GM21737 (cell line): ENCODE measurements at regions not wholly inside any gene's neighbourhood (a gene's known extent, or its start where the extent isn't known, plus 50 kb on each side); places are given as distances from the start of the nearest gene placed in this dataset.
"Not testable (repeated sequence)": the region's sequence is repeated elsewhere in the genome, so short reads cannot be mapped to it uniquely, and the experiment has no call there.

Source experiments
- ATAC-seq: cut with Tn5 transposase; IDR thresholded peaks from one replicate; pipeline ENCODE4 v1.9.1; 2021; ENCODE audit warnings: mild to moderate bottlenecking, moderate library complexity; ENCODE audit not compliant: unreplicated experiment

DNA sequence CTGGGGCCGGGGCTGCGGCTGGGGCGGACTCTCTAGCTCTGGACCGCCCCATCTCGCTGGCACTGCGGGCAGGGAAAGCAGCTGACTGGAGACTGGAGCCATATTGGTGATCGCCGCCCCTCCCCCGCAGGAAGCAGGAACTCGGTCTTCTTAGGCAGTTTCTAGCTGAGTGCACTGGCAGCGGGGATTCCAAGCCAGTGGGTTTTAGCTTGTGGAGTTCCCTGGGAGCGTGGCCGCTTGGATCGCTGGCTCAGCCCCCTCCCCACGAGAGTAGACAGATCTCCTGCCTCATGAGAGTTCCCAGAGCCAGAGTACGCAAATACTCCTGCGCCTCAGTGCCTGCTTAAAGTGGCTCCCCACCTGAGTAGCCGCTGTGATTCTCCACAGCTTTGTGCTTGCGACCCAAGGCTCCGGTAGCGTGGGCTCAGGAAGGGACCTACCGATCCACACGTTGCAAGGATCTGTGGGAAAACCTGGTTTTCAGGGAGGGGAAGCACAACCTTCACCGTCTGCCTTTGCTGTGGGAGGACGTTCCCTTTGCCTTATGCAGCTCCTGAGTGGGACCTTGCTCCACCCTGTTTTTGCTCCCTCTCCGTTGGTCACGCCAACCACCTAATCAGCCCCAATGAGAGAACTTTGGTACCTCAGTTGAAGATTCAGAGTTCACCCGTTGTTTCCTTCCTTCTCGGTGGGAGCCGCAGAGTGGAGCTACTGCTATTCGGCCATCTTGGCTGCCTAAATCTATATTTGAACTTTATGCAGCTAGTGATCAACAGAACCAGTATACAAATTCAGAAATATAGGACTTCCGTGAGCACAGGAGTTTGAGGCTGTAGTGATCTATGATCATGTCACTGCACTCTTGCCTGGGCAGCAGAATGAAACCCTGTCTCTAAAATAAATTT is 803.9 kb upstream of the PCDH10 start:
- ATAC-seq, result no peak

DNA sequence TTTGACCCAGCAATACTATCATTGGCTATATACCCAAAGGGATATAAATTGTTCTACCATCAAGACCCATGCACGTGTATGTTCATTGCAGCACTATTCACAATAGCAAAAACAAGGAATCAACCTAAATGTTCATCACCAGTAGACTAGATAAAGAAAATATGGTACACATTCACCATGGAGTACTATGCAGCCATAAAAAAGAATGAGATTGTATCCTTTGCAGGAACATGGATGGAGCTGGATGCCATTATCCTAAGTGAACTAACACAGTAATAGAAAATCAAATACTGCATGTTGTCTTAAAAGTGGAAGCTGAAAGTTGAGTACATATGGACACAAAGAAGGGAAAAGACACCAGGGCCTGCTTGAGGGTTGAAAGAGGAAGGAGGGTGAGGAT is 803.1 kb upstream of the PCDH10 start:
- no peak for ATAC-seq

DNA sequence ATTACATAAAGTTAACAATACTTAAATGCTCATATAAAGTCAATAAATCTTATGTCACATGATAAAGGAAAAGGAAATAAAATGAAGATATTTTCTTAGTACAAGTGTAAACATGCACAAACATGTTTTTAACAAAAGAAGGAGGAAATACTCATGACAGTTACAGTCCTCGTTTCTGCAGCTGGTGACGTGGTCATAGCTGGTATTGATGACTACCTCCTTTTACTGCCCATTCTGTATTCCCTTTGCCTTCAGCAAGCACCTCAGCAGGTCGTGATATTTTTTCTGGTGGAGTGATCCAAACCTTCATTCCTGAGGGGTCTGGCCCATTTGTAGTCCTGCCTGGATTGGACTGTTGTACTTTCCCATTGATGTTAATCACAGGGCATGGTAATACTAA is 797.5 kb upstream of the PCDH10 start:
- ATAC-seq, result not testable (repeated sequence)

DNA sequence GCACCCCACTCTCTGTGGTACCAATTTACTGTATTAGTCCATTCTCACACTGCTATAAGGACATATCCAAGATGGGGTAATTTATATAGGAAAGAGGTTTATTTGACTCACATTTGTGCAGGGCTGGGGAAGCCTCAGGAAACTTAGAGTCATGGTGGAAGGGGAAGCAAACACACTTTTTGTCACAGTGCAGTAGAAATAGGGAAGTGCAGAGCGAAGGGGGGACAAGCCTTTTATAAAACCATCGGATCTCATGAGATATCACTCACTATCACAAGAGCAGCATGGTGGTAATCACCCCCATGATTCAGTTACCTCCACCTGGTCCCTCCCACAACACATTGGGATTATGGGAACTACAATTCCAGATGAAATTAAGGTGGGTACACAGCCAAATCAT is 766.9 kb upstream of the PCDH10 start:
- ATAC-seq, result no peak

DNA sequence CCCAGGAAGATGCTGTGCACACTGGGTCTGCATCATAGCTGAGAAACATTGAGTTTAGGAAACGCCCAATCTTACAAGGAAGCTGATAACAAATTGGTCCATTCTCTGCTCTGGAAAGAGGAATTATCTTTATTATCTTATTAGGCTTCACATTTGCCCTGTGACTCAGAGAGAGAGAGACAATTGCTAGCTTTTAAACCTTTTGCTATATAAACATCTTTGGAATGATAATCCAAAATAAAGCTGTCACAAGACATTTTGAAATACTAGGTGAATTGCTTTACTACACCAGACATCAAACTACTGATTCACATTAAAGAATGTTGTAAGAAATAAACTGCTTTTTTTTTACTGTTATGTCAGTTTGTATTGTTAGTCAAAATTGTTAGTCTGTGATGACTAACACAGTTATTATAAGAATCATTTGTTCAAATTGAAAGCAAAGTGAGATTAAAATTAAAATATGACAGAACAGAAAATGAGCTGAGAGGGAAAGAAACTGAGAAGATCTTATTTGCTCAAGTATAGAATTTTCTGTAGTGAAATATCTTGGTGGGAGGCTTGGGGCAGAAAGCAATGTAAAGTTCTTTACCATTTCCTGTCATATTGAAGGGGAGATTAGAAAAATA is 765.4 kb upstream of the PCDH10 start:
- no peak for ATAC-seq

DNA sequence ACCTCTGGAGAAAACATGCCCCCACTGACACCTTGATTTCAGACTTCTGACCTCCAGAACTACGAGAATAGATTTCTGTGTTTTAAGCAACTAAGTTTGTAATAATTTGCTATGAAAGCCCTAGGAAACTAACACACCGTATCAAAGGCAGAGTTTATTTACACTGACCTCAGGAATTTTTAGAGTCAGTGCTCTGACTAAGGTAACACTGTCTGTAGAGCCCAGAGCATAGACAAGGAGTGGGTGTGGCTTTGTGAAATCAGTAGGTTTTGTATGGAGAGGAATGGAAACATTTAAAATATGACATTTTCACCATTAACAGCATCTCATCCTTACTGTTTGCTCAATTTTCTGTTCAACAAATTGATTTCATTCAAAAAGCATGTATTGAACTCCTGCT is 764.4 kb upstream of the PCDH10 start:
- no peak for ATAC-seq

DNA sequence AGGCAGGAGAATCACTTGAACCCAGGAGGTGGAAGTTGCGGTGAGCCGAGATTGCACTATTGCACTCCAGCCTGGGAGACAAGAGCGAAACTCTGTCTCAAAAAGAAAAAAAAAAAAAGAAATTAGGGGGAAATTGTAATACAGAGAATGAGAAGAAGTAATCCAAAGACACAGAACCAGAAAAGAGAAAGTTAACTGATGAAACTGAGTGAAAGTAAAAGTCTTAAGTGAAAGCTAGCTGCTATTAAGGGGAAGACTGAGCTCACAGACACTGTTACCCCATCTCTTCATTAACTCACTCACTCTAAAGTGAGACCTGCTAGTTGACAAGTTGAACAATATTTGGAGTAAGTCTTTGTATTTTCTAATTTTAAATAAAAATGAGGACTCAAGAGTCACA is 763.0 kb upstream of the PCDH10 start:
- no peak for ATAC-seq

DNA sequence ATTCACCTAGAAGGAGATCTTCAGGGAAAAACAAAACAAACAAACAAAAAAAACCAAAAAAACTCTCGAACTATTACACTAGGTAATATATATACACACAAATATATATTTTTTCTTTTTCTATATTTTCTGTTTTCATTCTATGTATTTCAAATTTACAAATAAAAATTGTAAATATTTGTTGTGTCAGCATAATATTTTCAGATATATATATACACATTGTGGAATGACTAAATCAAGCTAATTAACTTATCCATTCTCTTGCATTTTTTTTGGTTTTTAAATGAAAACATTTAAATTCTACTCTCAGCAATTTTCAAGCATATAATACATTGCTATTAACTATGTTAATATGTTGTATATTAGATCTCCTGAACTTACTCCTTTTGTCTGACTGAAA is 762.0 kb upstream of the PCDH10 start:
- no peak for ATAC-seq

DNA sequence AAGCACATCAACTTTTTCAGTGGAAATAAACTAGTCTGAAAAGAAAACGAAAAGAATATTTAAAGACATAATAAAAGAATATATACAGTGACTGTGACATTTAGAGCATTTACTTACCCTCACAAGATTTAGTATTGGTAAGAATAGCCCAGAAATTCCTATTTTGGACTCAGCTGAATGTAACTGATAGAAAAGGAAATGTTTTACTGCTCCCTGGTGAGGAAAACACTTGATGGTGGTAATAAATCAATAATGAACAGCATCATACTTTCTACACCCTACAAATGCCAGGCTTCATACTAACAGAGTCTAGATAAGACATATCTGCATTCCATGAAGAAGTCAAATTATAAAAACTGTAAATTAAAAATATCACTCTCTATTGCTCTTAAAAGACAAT is 753.5 kb upstream of the PCDH10 start:
- no peak for ATAC-seq

DNA sequence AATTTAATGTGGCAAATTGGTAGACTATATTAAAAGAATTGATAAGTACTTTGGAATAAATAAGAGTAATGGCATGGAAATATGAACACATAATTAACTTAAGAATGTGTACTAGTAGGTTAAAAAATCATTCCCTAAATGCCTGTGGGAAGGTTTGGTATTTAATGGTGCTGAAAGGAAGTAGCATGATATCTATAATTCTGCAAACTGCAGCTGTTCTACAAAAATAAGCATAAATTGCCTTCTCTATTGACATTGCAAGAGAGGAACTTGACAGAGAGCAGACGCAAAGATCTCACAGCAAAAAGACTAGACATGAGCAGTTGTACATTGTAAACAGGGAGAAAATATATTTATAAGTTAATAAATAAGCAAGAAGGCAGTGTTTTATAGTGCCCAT is 752.5 kb upstream of the PCDH10 start:
- ATAC-seq, result no peak

DNA sequence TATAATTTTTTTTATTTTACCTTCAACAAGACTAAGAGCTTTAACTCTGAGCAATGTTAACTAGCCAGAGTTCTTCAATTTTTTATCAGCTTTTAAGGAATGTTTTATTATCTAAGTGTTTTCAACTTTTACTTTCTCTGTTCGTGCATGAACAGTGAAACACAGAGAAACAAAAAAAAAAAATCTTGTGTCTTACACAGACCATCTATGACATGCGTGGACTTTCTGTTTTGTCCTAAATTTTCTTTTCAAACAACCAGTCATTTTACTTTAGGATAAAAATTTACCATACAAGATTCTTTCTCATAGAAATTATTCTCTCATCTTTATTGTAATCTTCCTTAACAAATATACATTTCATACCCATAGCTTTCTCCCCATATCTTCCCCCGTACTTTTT is 731.9 kb upstream of the PCDH10 start:
- no peak for ATAC-seq

DNA sequence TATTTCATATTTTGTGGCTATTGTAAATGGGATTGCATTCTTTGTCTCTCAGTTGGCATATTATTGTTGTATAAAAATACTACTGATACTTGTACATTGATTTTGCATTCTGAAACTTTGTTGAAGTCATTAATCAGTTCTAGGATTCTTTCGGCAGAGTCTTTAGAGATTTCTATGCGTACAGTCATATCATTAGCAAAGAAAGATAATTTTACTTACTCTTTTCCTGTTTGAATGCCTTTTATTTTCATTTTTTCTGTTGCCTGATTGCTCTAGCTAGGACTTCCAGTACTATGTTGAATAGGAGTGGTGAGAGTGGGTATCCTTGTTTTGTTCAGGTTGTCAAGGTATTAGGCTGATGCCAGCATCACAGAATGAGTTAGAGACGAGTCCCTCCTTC is 722.0 kb upstream of the PCDH10 start:
- no peak for ATAC-seq

DNA sequence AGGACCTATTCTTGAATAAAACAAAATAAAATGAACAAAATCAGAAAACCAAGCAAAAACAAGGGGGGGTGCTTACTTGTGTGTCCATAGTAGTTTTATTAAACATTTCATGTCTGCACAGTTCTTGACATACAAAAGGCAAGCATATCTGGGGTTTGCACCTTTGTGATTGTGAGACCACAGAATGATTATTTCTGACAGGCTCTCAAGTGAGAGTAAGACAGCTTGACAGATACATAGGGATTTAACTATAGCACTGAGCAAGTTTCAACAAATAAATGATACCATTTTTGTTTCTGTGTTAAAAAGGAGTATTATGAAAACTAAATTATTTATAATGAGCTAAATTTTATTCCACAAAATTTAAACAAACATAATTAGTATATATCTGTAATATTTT is 712.0 kb upstream of the PCDH10 start:
- ATAC-seq, result no peak

DNA sequence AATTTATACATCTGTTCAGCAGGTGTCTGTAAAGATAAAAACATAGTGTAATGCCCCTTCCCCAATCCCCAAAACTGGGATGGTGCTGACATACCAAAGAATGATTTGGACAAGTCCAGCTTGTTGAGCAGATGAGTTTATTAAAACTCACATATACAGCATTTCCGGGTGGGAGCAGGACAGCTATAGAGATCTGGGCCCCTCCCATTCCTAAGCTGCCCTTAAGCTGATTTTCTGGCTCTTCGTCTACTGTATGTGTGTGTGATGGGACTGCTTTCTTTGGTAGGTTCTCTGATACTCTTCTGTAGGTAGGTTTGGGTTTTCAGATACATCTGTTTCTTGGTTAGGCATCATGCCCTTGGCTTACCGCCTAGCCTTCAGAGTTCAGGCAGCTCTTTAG is 703.7 kb upstream of the PCDH10 start:
- no peak for ATAC-seq

DNA sequence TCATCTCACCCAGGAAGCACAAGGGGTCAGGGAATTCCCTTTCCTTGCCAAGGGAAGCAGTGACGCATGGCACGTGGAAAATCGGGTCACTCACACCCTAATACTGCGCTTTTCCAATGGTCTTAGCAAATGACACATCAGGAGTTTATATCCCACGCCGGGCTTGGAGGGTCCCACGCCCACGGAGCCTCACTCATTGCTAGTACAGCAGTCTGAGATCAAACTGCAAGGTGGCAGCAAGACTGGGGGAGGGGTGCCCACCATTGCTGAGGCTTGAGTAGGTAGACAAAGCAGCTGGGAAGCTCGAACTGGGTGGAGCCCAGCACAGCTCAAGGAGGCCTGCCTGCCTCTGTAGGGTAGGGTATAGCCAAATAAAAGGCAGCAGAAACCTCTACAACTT is 691.1 kb upstream of the PCDH10 start:
- ATAC-seq, result not testable (repeated sequence)

DNA sequence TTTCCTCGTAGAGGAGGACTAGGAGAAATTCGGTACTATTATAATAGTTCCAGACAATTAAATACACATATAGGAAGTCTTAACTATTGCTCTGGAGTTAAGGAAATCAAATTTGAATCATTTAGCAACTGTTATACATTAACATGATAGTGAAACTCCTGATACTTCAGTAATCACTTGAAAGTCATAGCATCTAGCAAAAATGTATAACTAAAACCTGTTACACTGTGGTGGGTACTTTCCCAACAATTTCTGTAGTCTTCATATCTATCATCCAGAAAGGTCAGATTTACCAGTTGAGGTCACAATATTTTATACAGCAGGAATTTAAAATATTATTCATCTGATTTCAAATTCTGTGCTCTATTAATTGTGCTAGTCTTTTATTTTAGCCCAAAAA is 669.6 kb upstream of the PCDH10 start:
- no peak for ATAC-seq

DNA sequence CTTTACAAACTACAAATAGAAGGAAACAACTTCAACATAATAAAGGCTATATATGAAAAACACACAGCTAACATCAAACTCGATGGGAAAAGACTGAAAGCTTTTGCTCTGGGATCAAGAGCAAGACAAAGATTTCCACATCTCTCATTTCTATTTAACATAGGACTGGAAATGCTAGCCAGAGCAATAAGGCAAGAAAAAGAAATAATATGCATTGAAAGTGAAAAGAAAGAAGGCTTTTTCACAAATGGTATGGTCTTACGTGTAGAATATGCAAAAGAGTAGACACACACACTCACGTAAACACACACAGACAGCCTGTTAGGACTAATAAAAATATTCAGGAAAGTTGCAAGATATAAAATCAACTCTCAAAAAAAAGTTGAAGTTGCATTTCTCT is 660.5 kb upstream of the PCDH10 start:
- no peak for ATAC-seq

DNA sequence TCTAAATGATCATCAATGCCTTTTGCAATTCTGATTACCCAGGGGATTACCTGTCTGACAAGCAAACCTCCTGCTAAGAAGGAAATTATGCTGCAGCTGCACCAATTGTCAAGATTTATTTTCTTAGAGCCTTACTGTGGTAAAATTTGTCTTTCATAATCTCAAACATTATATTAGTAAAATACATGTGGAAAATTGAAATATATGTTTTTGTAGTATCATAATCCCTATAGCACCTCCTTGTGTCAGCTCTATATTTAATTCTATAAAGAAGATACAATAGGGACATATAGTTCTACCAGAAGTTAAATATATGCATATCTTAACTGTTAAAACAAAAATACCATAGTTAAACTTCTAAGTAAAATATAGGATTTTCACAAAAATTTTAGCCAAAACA is 655.6 kb upstream of the PCDH10 start:
- no peak for ATAC-seq

DNA sequence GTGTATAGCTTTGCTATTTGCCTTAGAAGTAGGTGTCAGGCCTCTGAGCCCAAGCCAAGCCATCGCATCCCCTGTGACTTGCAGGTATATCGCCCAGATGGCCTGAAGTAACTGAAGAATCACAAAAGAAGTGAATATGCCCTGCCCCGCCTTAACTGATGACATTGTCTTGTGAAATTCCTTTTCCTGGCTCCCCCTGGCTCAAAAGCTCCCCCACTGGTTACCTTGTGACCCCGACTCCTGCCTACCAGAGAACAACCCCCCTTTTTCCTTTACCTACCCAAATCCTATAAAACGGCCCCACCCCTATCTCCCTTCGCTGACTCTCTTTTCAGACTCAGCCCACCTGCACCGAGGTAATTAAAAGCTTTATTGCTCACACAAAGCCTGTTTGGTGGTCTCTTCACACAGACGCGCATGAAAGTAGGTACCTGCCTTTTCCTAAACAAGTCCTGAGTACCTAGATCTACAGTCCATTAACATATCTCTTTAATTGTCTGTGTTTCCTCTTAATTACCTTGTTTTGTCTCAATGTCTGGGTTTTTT is 653.8 kb upstream of the PCDH10 start:
- ATAC-seq, result not testable (repeated sequence)

DNA sequence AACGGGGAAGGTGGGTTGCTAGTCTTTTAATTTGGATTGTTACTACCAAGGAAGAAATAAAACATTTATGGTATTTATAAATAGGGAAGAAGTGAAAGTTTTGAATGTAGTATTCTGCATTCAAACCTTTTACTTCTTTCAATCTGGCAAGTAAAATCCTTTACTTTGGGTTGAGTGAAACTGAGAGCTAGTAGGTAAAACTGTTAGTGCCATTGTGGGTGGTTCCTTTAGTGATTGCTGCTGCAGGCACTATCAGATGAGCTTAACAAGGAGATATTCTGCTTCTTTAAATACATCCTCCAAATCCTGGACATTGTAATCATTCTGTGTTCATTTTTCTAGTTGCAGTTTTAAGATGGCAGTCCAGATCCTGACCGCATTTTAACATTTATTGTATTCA is 650.9 kb upstream of the PCDH10 start:
- no peak for ATAC-seq

DNA sequence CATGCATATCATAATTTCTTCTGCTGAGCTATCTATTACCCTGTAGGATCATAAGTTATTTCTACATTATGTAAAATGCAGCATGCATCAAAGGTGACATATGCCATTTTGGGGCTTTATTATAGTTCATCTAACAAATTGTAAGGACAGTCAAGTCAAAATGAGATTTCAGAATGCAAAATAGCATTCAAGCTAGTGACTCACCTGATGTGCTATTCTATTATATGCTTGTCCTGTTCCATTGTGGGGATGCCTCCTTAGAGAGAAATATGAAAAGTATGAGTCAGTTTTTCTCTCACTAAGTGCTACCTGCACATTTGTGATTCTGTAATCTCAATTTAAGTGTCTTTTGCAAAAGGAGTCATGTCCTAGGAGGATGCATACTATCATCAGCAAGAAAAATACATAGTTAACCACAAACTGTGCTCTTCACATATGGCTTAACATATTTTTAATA is 647.0 kb upstream of the PCDH10 start:
- no peak for ATAC-seq

DNA sequence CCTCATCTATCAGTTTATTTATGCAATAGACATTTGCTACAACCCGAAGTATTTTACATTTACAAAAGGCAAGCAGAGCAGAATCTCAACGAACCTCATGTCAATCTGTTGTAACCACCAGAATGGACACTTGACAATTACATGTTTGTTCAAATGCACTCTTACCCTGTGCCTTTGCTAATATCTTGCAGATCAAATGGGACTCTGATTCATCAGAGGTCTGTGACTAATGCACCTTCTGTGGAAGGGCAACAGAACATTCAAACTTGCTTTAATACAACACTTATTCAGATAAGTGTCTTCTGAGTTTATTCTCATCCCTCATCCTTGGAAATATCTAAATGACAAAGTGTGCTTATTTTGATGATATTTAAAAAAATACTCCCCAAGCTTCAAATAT is 644.7 kb upstream of the PCDH10 start:
- no peak for ATAC-seq
